Activated CD4-positive, alpha-beta T cell treated with anti-CD3 and anti-CD28 coated beads, Interleukin-2, amount 50 U/mL, for 4 hours (primary cell): ENCODE measurements at regions not wholly inside any gene's neighbourhood (a gene's known extent, or its start where the extent isn't known, plus 50 kb on each side); places are given as distances from the start of the nearest gene placed in this dataset.

Experiments used
- DNase-seq, 2 experiments: peaks; one replicate each; pipeline ENCODE4 v3.0.0-alpha.2; 2020

- no peak for DNase-seq
These were observed 277.7 kb downstream of the TMEM167A start for GRCh38 chr5:82799361-82800077.

- no peak for DNase-seq
These were observed 278.5 kb downstream of the TMEM167A start for GRCh38 chr5:82798676-82799075.

- no peak for DNase-seq
These were observed 280.4 kb downstream of the TMEM167A start for GRCh38 chr5:82796643-82797416.

DNA sequence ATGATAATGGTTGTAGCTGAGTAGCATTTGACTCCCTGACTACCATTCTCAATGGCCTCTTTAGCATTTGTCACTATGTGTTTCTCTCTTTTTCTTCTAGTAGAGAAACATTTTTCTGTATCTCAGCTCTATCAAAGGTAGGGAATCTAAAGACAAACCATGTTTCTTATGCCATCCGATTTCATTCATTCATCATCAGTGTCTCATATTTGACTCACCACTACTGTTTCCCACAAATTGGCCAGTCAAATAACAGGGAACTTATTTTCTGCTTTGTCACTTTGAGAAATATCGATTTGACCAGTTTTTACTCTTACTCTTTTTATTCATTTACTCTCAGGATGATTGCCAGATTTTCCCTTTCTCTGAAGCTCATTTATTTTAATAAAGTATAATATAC, 282.3 kb downstream of the TMEM167A start:
- DNase-seq: no peak

DNA sequence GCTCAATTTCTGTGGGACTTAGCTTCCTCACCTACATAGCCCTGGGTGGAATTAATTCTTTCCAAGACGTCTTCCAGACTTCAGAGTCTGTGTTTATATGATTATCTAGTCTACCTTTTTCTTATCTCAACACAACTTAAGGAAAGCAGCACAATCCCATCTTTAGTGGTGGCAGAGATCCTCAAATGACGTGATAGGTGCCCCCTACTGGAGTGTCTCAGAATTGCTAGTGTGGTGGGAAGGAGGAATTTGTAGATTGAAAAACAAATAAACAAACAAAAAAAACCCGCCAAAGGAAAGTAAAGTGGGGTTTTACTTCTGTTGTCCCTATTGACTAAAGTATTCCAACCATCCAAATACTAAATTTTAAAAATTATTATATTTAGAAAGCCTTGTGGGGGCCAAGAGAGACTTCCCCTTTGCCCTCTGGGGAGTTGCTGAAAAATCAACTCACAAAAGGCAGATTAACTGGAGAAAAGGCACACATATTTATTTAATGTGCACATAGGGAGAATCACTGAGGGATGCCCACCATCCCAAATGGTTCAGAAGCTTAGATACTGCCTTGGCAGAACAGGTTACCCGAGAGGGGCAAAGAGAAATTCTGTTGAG, 283.3 kb downstream of the TMEM167A start:
- peak; percentile 23 to 35 for DNase-seq

DNA sequence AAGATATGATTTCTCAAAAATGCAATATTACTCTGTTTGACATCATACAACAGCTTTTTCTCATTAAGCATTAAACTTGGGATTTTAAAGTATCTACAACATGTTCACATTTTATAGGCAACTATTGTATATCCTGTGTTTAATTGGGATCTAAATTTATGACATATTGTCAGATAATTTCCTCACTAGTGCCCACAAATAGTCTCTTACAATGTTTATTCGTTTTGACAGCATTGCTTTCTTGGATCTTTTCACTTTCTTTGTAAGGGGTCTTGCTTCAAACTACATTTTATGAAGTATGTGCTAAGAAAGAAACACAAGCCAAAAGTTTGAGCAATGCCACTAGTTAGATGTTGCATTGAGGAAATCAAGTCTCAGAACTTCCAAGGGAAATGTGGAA, 285.1 kb downstream of the TMEM167A start:
- DNase-seq: no peak

GRCh38 chr5:82789095-82789494, 288.1 kb downstream of the TMEM167A start:
- no peak for DNase-seq

DNA sequence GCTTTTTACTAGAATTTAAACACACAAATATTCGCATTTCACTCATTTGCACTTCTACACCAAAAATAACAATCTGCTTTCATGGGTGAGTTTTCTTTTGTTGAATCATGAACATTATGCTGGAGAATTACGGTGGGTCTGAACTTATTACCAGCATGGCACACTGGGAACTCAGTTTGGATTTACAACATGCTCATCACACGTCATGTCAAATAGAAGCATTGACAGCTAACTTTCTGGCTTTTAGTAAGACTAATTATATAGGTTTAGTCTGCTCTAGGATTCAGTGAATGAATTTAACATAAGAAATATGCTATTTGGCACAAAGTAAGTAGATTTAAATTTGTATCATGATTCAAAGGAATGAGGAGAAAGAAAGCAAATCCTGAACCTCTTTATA, 290.4 kb downstream of the TMEM167A start:
- no peak for DNase-seq

DNA sequence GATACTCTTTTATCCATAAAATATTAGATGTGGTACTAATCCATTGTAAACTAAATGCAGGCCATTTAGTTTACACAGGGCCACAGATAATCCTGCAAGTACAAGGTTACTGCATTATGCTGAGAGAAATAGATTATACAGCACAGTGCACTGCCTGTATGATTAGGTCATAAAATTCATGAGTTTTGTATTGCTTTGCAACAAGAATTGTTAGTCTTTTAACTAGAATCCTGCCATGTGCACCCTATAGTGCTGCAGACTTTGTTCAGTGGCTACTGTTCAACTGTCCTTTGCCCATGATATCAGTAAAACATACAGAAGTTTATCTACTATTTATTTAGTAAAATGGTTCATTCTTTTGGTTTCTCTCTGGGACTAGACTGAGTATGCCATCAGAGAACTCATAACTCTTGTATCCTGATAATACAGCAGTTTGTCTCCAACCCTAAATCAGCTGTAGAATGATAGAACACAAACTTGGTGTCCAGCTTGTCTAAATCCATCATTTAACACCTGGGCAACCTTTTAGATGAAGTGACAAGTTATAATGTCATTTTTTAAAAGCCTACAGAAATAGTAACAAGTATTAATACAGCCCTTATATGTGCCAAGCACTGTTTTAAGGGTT, 291.2 kb downstream of the TMEM167A start:
- DNase-seq: no peak

GRCh38 chr5:82785456-82785855, 291.7 kb downstream of the TMEM167A start:
- no peak for DNase-seq

DNA sequence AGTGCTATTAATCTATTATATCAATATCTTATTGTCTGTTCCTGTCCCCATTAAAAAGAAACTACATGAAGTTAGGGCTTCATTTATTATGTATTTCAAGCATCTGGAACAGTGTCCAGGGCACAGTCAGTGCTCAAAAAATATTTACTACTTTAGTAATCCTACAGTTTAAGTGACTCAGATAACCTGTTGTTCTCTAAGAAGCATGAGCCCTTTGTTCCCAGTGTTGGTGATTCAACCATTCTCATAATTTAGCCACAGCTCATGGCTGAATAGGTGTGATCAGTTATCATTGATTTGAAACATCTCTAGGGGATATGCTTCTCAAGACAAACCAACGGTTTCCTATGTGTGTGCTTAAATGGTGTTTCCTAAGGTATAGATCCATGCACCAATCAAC, 292.7 kb downstream of the TMEM167A start:
- DNase-seq: no peak

GRCh38 chr5:82777106-82777505, 300.1 kb downstream of the TMEM167A start:
- DNase-seq: no peak

DNA sequence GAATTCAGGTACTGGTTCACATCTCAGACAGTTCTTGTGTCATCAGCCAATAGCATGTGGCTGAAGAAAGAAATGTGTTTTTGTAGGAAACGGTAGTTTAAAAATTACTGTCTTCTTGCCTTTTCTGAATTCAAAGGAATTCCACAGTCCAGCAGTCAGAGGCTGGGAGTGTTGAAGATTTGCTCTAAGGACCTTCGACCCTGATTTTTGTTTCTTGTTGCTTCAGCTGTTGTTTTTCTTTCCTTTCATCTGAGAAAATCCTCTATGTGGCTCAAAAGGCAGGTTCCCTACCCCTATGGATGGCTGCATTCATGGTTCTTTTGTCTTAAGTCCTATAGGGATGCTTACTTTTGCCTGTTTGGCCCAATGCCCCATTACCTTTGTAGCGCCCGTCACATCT, 304.9 kb downstream of the TMEM167A start:
- no peak for DNase-seq

DNA sequence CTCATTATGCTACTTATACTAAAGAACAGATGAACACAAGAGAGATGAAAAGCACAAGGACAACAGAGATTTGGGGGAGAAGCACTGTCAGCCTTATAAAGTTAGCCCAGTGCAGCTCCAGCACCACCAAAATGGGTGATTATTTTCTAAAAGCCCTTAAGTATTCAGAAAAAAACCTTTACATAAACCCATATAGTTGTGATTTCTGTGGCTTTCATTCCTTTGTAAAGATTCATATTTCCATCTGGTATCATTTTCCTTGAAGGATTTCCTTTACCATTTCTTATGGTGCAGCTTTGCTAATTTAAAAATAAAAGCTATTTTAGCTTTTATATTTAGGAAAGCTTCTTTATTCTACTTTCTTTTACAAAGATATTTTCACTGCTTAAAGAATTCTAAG, 311.0 kb downstream of the TMEM167A start:
- DNase-seq: no peak

DNA sequence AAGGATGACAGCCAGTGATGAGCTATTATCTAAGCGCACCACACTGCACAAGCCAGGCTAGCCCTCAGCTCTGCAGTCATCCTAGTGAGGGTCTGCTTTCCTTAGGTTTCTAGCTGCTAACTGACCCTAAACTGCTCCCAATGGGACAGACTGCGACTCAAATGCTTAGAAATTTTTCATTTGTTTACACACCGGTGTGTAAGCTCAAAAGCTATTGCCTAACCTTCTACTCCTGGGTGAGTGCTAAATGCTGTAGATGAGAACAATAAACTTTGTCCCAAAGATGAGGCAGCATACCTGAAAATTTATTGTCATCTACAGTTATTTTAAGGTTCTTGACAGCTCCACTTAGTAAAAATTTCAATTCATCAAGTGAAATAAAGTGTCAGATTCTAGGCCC, 311.4 kb downstream of the TMEM167A start:
- DNase-seq: no peak

GRCh38 chr5:82760856-82761255, 316.3 kb downstream of the TMEM167A start:
- DNase-seq: no peak

DNA sequence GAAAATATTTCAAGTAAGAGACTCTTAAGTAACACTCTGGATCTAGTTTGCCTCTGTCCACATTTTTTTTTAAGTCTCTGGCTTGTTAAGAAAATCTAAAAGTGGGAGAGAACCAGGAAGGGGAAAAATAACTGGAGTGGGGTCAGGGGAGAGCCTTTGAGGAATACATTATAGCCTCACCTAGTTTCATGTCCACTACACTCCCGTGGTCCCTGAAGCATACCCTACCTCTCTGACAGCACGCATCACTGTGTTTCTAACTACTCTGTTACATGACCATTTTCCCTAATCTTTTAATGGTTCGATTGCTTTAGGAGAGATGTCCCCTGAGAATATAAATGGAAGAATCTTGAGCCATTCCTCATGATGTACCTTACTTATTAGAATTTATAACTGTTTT, 318.3 kb downstream of the TMEM167A start:
- DNase-seq: no peak

- no peak for DNase-seq
These were observed 322.4 kb downstream of the TMEM167A start for GRCh38 chr5:82754759-82755158.

DNA sequence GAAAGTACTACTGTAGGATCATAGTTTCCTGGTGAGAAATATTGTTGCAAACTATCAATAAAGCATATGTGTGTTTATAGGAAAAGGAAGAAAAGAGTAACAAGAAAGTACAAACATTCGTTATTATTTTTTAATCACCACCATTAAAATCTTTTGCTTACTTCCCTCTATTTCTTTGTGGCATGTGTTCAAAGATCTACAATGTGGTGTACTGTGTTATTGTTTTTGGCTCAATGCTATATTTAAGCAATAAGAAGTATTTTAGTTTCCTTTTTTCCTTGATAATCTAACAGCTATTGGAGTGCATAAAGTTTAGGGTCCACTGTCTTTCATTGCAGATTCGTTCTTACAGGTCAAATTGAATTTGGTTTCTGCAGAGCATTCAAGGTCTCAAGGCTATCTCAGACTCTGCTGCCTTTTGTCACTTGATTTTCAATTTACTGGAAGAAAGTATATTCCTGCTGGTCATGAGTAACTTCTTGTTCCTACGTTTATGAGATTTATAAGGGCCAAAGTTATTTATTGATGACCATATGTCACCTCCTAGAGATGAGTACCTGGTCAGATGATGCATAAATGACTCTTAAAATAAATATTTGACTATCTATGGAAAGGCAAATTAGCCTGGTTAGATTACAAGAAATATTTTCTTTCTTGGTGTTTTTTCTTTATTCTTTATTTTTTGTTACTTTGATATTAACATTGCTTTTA, 323.0 kb downstream of the TMEM167A start:
- no peak for DNase-seq

DNA sequence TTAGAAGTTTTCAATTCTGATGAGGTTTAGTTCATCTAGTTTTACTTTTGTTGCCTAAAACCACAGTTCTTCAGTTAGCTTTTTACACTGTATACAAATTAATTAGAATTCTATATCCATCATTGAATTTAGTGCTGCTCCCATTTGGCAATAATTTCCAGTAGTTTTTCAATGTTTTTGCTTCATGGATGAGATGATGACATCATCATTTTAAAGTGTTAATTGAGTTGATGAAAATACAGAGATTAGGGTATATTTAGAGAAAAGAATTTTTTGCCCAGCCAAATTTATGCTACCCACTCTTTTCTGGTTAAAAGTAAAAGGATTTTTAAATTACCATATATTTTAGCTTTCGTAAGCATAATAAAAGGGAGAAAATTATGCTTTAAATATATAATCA, 323.8 kb downstream of the TMEM167A start:
- no peak for DNase-seq

DNA sequence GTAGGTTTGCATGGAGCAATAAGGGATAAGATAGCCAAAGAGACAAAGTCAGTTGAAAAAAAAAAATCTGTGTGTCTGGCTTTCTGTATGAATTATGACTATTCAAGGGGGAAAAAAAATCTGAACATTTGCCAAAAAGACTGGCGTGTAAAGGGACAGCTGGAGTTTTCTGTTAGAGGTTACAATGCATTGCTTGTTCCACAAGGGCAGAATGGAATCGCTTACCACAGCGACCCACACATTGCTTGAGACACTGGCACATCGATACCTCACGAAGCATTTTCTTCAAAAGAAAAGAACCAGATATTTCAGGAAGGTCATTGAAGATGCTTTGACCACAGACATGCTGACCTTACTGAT, 327.8 kb downstream of the TMEM167A start:
- no peak for DNase-seq

DNA sequence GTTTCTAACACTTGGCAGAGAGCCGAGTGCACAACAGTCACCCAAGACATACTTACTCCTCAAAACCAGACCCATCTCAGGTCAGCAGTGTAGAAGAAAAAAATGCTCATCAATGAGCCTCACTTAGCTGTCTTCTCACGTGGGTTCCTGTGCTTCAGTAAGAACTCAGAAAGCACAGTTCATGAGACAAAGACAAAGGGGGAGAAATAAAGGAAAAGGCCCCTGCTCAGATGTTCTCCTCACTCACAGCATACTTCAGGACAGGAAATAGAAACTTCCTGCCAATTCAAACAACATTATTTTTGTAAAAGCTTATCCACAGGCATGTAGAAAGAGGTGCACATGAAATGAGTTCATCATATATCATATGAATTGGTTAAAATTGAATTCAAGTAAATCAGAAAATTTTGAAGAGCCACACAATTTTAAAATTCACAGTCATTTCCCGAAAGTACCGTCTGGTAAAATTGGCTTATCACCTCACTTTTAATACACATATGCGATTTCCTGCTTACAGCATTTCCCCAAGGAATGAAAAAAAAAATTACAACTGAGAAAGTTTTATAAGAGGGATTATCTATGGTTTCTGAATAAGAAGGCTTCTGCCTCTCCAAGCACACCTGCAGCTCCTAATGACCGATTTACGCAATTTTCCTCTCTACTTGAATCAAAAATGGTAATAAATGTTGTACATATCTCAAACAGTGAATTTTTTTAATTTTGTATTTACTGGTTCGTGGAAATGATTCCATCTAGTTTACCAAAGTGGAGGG, 328.3 kb downstream of the TMEM167A start:
- no peak for DNase-seq
